HG02759 (cell line): ENCODE measurements at regions not wholly inside any gene's neighbourhood (a gene's known extent, or its start where the extent isn't known, plus 50 kb on each side); places are given as distances from the start of the nearest gene placed in this dataset.

Experiments used
- ATAC-seq: cut with Tn5 transposase; IDR thresholded peaks from one replicate; pipeline ENCODE4 v1.9.1; 2021; ENCODE audit warnings: mild to moderate bottlenecking, moderate library complexity; ENCODE audit not compliant: unreplicated experiment

- no peak for ATAC-seq
These were observed 302.1 kb downstream of the MAP2K6 start for GRCh38 chr17:69716556-69716955.

GRCh38 chr17:69717214-69717613 lies 302.7 kb downstream of the MAP2K6 start:
- no peak for ATAC-seq

- ATAC-seq: no peak
These were observed 303.3 kb downstream of the MAP2K6 start for GRCh38 chr17:69717819-69718218.

- no peak for ATAC-seq
These were observed 305.1 kb downstream of the MAP2K6 start for GRCh38 chr17:69719474-69720048.

GRCh38 chr17:69722518-69722917 lies 308.0 kb downstream of the MAP2K6 start:
- no peak for ATAC-seq

GRCh38 chr17:69723316-69723715 lies 308.8 kb downstream of the MAP2K6 start:
- no peak for ATAC-seq

- no peak for ATAC-seq
These were observed 309.2 kb downstream of the MAP2K6 start for GRCh38 chr17:69723741-69724140.

- ATAC-seq: no peak
These were observed 309.7 kb downstream of the MAP2K6 start for GRCh38 chr17:69724238-69724637.

GRCh38 chr17:69725146-69725545 lies 310.6 kb downstream of the MAP2K6 start:
- ATAC-seq: no peak

- no peak for ATAC-seq
These were observed 314.3 kb downstream of the MAP2K6 start for GRCh38 chr17:69728816-69729215.

- no peak for ATAC-seq
These were observed 315.4 kb downstream of the MAP2K6 start for GRCh38 chr17:69729944-69730343.

- no peak for ATAC-seq
These were observed 317.9 kb downstream of the MAP2K6 start for GRCh38 chr17:69732272-69732918.

GRCh38 chr17:69733171-69734012 lies 318.9 kb downstream of the MAP2K6 start:
- no peak for ATAC-seq

- ATAC-seq: no peak
These were observed 320.2 kb downstream of the MAP2K6 start for GRCh38 chr17:69734656-69735055.

- no peak for ATAC-seq
These were observed 320.8 kb downstream of the MAP2K6 start for GRCh38 chr17:69735285-69735684.

- ATAC-seq: no peak
These were observed 328.6 kb downstream of the MAP2K6 start for GRCh38 chr17:69743091-69743490.

- ATAC-seq: no peak
These were observed 330.1 kb downstream of the MAP2K6 start for GRCh38 chr17:69744512-69745070.

- ATAC-seq: no peak
These were observed 325.1 kb upstream of the KCNJ16 start for GRCh38 chr17:69749911-69750310.

GRCh38 chr17:69757688-69758430 lies 317.2 kb upstream of the KCNJ16 start:
- no peak for ATAC-seq

- no peak for ATAC-seq
These were observed 314.5 kb upstream of the KCNJ16 start for GRCh38 chr17:69760562-69760961.

- ATAC-seq: no peak
These were observed 314.0 kb upstream of the KCNJ16 start for GRCh38 chr17:69761011-69761410.
